GM10266 (cell line): ENCODE measurements at regions not wholly inside any gene's neighbourhood (a gene's known extent, or its start where the extent isn't known, plus 50 kb on each side); places are given as distances from the start of the nearest gene placed in this dataset.

Source experiments
- DNase-seq: peaks from one replicate; pipeline ENCODE4 v3.0.0; 2012; ENCODE audit errors: extremely low spot score
- CTCF ChIP-seq: IDR thresholded peaks from 2 replicates; pipeline ENCODE4 v1.5.1; 2012; ENCODE audit warnings: mild to moderate bottlenecking, low read depth; ENCODE audit not compliant: control insufficient read depth, insufficient read depth; ENCODE audit errors: missing control alignments

- DNase-seq, result no peak
- no peak for TF ChIP-seq CTCF
These were observed 898.7 kb downstream of the NSUN3 start for GRCh38 chr3:94961423-94962100.

- no peak for DNase-seq
- TF ChIP-seq CTCF, result no peak
These were observed 903.1 kb downstream of the NSUN3 start for GRCh38 chr3:94965867-94966475.

- DNase-seq, result no peak
- TF ChIP-seq CTCF, result no peak
These were observed 904.3 kb downstream of the NSUN3 start for GRCh38 chr3:94967196-94967595.

- no peak for DNase-seq
- no peak for TF ChIP-seq CTCF
These were observed 905.7 kb downstream of the NSUN3 start for GRCh38 chr3:94968519-94968918.

- no peak for TF ChIP-seq CTCF
These were observed 909.2 kb downstream of the NSUN3 start for GRCh38 chr3:94972066-94972465.

GRCh38 chr3:94978084-94978483 lies 915.2 kb downstream of the NSUN3 start:
- no peak for TF ChIP-seq CTCF
- no peak for DNase-seq

More at GRCh38 chr3:94972066-94972465, 909.2 kb downstream of the NSUN3 start:
- no peak for DNase-seq

GRCh38 chr3:94985778-94986177 lies 922.9 kb downstream of the NSUN3 start:
- no peak for DNase-seq
- TF ChIP-seq CTCF, result no peak
